ENCODE measurements at regions not wholly inside any gene's neighbourhood (a gene's known extent, or its start where the extent isn't known, plus 50 kb on each side); places are given as distances from the start of the nearest gene placed in this dataset.
"Not testable (repeated sequence)": the region's sequence is repeated elsewhere in the genome, so short reads cannot be mapped to it uniquely, and the experiment has no call there.

- DNase-seq (ENCODE audit: low read depth, low spot score) = no peak
- in situ Hi-C loops (cut with HindIII; ENCODE audit: low pct_unique_long_range_greater_than_20kb, low sequenced_read_pairs) = no loop called here
These were observed 204.1 kb upstream of the HAAO start for GRCh38 chr2:42996528-42996927.

- in situ Hi-C loops (cut with HindIII; ENCODE audit: low pct_unique_long_range_greater_than_20kb, low sequenced_read_pairs) = no loop called here
- no peak for DNase-seq (ENCODE audit: low read depth, low spot score)
These were observed 203.5 kb upstream of the HAAO start for GRCh38 chr2:42995752-42996422.

- in situ Hi-C loops (cut with HindIII; ENCODE audit: low pct_unique_long_range_greater_than_20kb, low sequenced_read_pairs); DNase-seq (ENCODE audit: low read depth, low spot score): not testable (repeated sequence)
These were observed 197.1 kb upstream of the HAAO start for GRCh38 chr2:42989283-42990081.

- DNase-seq (ENCODE audit: low read depth, low spot score); in situ Hi-C loops (cut with HindIII; ENCODE audit: low pct_unique_long_range_greater_than_20kb, low sequenced_read_pairs): not testable (repeated sequence)
These were observed 195.7 kb upstream of the HAAO start for GRCh38 chr2:42988055-42988454.

GRCh38 chr2:42987112-42987922 lies 194.9 kb upstream of the HAAO start:
- in situ Hi-C loops (cut with HindIII; ENCODE audit: low pct_unique_long_range_greater_than_20kb, low sequenced_read_pairs) = no loop called here
- peak; percentile 32 for DNase-seq (ENCODE audit: low read depth, low spot score)

GRCh38 chr2:42984617-42985016 lies 192.2 kb upstream of the HAAO start:
- in situ Hi-C loops (cut with HindIII; ENCODE audit: low pct_unique_long_range_greater_than_20kb, low sequenced_read_pairs) = no loop called here
- DNase-seq (ENCODE audit: low read depth, low spot score) = no peak

- in situ Hi-C loops (cut with HindIII; ENCODE audit: low pct_unique_long_range_greater_than_20kb, low sequenced_read_pairs) = no loop called here
- DNase-seq (ENCODE audit: low read depth, low spot score) = no peak
These were observed 191.7 kb upstream of the HAAO start for GRCh38 chr2:42984081-42984480.

- no peak for DNase-seq (ENCODE audit: low read depth, low spot score)
- in situ Hi-C loops (cut with HindIII; ENCODE audit: low pct_unique_long_range_greater_than_20kb, low sequenced_read_pairs) = no loop called here
These were observed 188.5 kb upstream of the HAAO start for GRCh38 chr2:42980764-42981416.

- in situ Hi-C loops (cut with HindIII; ENCODE audit: low pct_unique_long_range_greater_than_20kb, low sequenced_read_pairs) = no loop called here
- DNase-seq (ENCODE audit: low read depth, low spot score) = no peak
These were observed 187.7 kb upstream of the HAAO start for GRCh38 chr2:42979870-42980763.

GRCh38 chr2:42979416-42979869 lies 187.1 kb upstream of the HAAO start:
- no peak for DNase-seq (ENCODE audit: low read depth, low spot score)
- in situ Hi-C loops (cut with HindIII; ENCODE audit: low pct_unique_long_range_greater_than_20kb, low sequenced_read_pairs) = no loop called here

GRCh38 chr2:42978887-42979415 lies 186.6 kb upstream of the HAAO start:
- DNase-seq (ENCODE audit: low read depth, low spot score) = no peak
- in situ Hi-C loops (cut with HindIII; ENCODE audit: low pct_unique_long_range_greater_than_20kb, low sequenced_read_pairs) = no loop called here

GRCh38 chr2:42978175-42978886 lies 185.9 kb upstream of the HAAO start:
- in situ Hi-C loops (cut with HindIII; ENCODE audit: low pct_unique_long_range_greater_than_20kb, low sequenced_read_pairs) = no loop called here
- no peak for DNase-seq (ENCODE audit: low read depth, low spot score)

- DNase-seq (ENCODE audit: low read depth, low spot score) = no peak
- in situ Hi-C loops (cut with HindIII; ENCODE audit: low pct_unique_long_range_greater_than_20kb, low sequenced_read_pairs) = no loop called here
These were observed 185.1 kb upstream of the HAAO start for GRCh38 chr2:42977270-42978174.

- no peak for DNase-seq (ENCODE audit: low read depth, low spot score)
- in situ Hi-C loops (cut with HindIII; ENCODE audit: low pct_unique_long_range_greater_than_20kb, low sequenced_read_pairs) = no loop called here
These were observed 184.0 kb upstream of the HAAO start for GRCh38 chr2:42976351-42976750.

Data from SK-MEL-5 (cell line).